Sigmoid colon (tissue), 4 donors: ENCODE measurements at regions not wholly inside any gene's neighbourhood (a gene's known extent, or its start where the extent isn't known, plus 50 kb on each side); places are given as distances from the start of the nearest gene placed in this dataset.

Source experiments
- EP300 ChIP-seq, 4 donors: sonication (generic); formaldehyde crosslinking; IDR thresholded peaks; one replicate each; pipeline ENCODE4 v1.6.1; 2017; ENCODE audit warnings: antibody characterized with exemption in 4 of 4
- POLR2A ChIP-seq, 2 donors: fragments of 450-650 bp; IDR thresholded peaks; one replicate each; pipeline ENCODE4 v1.6.1; 2016; ENCODE audit warnings: antibody characterized with exemption in 2 of 2, mild to moderate bottlenecking in 2 of 2, moderate library complexity in 2 of 2
- POLR2AphosphoS5 ChIP-seq, 4 donors: sonication (generic); formaldehyde crosslinking; IDR thresholded peaks; one replicate each; pipeline ENCODE4 v1.6.1; 2017; ENCODE audit warnings: antibody characterized with exemption in 4 of 4
- TF ChIP-seq, protein P1 (sequence below), 4 experiments: fragments of 450-650 bp in 3 of 4; fragments of 200-600 bp in 1 of 4; IDR thresholded peaks; one replicate each; pipeline ENCODE4 v1.5.1; 2016 to 2019; ENCODE audit warnings: antibody characterized with exemption in 4 of 4, mild to moderate bottlenecking in 3 of 4, moderate library complexity in 2 of 4

DNA sequence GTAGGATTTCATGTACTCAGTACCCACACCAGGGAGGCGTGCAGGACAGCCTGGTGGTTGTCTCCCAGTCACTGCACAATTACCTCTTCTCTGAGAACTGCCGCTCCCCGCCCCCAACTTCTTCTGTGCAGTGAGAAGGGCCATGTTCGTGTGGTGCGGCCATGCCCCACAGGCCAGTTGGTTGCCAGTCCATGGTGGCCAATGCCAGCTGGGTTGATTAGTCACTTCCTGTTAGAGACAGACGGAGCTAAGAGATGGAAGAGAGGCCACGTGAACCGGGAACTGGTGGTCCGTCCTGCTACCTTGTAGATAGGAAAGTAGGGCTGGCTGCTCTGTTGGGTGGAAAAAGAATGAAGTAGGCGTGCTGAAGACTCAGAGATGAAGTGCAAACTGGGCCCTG is 206.5 kb downstream of the ABCC12 start:
- TF ChIP-seq, protein P1, sequence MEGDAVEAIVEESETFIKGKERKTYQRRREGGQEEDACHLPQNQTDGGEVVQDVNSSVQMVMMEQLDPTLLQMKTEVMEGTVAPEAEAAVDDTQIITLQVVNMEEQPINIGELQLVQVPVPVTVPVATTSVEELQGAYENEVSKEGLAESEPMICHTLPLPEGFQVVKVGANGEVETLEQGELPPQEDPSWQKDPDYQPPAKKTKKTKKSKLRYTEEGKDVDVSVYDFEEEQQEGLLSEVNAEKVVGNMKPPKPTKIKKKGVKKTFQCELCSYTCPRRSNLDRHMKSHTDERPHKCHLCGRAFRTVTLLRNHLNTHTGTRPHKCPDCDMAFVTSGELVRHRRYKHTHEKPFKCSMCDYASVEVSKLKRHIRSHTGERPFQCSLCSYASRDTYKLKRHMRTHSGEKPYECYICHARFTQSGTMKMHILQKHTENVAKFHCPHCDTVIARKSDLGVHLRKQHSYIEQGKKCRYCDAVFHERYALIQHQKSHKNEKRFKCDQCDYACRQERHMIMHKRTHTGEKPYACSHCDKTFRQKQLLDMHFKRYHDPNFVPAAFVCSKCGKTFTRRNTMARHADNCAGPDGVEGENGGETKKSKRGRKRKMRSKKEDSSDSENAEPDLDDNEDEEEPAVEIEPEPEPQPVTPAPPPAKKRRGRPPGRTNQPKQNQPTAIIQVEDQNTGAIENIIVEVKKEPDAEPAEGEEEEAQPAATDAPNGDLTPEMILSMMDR (IDR thresholded peaks at IDR 0.05) = no peak
- TF ChIP-seq POLR2A (IDR thresholded peaks at IDR 0.05) = no peak
- no peak for TF ChIP-seq POLR2AphosphoS5 (IDR thresholded peaks at IDR 0.05)
- TF ChIP-seq EP300 (IDR thresholded peaks at IDR 0.05) = no peak
